ENCODE measurements at regions not wholly inside any gene's neighbourhood (a gene's known extent, or its start where the extent isn't known, plus 50 kb on each side); places are given as distances from the start of the nearest gene placed in this dataset.

DNA sequence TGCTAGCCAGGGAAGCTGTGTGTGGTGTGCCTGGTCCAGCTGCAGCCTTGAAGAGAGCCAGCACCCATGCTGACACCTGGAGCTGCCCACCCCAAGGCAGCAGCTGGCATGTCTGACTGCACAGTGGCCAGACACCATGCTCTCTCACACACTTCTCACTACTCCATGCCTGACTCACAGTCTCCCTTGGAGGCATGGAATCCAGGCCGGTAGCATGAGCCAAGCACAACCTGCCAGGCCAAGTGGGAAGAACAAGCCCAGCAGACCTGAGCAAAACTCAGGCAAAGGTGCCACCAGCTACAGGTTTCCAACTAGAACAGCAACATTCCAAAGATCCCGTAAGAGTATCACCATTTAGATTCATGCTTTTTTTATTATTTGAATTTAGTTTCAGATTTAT lies 625.3 kb upstream of the LRRTM4 start:
- TF ChIP-seq, protein P1, sequence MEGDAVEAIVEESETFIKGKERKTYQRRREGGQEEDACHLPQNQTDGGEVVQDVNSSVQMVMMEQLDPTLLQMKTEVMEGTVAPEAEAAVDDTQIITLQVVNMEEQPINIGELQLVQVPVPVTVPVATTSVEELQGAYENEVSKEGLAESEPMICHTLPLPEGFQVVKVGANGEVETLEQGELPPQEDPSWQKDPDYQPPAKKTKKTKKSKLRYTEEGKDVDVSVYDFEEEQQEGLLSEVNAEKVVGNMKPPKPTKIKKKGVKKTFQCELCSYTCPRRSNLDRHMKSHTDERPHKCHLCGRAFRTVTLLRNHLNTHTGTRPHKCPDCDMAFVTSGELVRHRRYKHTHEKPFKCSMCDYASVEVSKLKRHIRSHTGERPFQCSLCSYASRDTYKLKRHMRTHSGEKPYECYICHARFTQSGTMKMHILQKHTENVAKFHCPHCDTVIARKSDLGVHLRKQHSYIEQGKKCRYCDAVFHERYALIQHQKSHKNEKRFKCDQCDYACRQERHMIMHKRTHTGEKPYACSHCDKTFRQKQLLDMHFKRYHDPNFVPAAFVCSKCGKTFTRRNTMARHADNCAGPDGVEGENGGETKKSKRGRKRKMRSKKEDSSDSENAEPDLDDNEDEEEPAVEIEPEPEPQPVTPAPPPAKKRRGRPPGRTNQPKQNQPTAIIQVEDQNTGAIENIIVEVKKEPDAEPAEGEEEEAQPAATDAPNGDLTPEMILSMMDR (conservative IDR thresholded peaks at IDR 0.05; ENCODE audit: low read length), result no peak
- no peak for TF ChIP-seq EZH2phosphoT487 (IDR thresholded peaks at IDR 0.05; ENCODE audit: borderline replicate concordance)

All from Loucy (cell line).